Mesothelial cell of epicardium (in vitro differentiated cells): ENCODE measurements at regions not wholly inside any gene's neighbourhood (a gene's known extent, or its start where the extent isn't known, plus 50 kb on each side); places are given as distances from the start of the nearest gene placed in this dataset.

Experiments used
- DNase-seq, 2 experiments: peaks; one replicate each; pipeline ENCODE4 v3.0.0; 2021; ENCODE audit warnings: low spot score in 2 of 2; ENCODE audit not compliant: unreplicated experiment in 2 of 2
- H3K27ac Mint-ChIP-seq: 2 replicates; pipeline ENCODE4 v1.8.0; 2021; ENCODE audit warnings: mixed read lengths
- H3K27me3 Mint-ChIP-seq: 2 replicates; pipeline ENCODE4 v1.8.0; 2021; ENCODE audit warnings: low read depth, mixed read lengths
- H3K36me3 Mint-ChIP-seq: 2 replicates; pipeline ENCODE4 v1.8.0; 2021; ENCODE audit warnings: mixed read lengths
- H3K4me1 Mint-ChIP-seq: 2 replicates; pipeline ENCODE4 v1.8.0; 2021; ENCODE audit warnings: mixed read lengths
- H3K4me3 Mint-ChIP-seq: 2 replicates; pipeline ENCODE4 v1.8.0; 2021; ENCODE audit warnings: mild to moderate bottlenecking, moderate library complexity, mixed read lengths
- H3K9me3 Mint-ChIP-seq: 2 replicates; pipeline ENCODE4 v1.8.0; 2021; ENCODE audit warnings: mixed read lengths
- TF ChIP-seq, protein P1 (sequence below): fragments of 200-600 bp; sonication (generic); IDR thresholded peaks from one replicate; pipeline ENCODE4 v1.5.0; 2021; ENCODE audit warnings: antibody characterized with exemption; ENCODE audit not compliant: unreplicated experiment

GRCh38 chr2:81545626-81546025, 1241.1 kb upstream of the LRRTM1 start:
- TF ChIP-seq, protein P1, sequence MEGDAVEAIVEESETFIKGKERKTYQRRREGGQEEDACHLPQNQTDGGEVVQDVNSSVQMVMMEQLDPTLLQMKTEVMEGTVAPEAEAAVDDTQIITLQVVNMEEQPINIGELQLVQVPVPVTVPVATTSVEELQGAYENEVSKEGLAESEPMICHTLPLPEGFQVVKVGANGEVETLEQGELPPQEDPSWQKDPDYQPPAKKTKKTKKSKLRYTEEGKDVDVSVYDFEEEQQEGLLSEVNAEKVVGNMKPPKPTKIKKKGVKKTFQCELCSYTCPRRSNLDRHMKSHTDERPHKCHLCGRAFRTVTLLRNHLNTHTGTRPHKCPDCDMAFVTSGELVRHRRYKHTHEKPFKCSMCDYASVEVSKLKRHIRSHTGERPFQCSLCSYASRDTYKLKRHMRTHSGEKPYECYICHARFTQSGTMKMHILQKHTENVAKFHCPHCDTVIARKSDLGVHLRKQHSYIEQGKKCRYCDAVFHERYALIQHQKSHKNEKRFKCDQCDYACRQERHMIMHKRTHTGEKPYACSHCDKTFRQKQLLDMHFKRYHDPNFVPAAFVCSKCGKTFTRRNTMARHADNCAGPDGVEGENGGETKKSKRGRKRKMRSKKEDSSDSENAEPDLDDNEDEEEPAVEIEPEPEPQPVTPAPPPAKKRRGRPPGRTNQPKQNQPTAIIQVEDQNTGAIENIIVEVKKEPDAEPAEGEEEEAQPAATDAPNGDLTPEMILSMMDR = no peak
- no peaks in the 10 kb centered on the region for H3K27me3 Mint-ChIP-seq
- DNase-seq = no peak
- peaks cover 10% of the 10 kb centered on the region for H3K4me1 Mint-ChIP-seq
- H3K27ac Mint-ChIP-seq = no peak overlapping the region
- no peaks in the 10 kb centered on the region for H3K36me3 Mint-ChIP-seq
- H3K4me3 Mint-ChIP-seq = no peak overlapping the region
- H3K9me3 Mint-ChIP-seq = no peaks in the 10 kb centered on the region

GRCh38 chr2:81542119-81542518, 1237.6 kb upstream of the LRRTM1 start:
- DNase-seq = no peak
- peaks cover 6% of the 10 kb centered on the region for H3K4me1 Mint-ChIP-seq
- H3K27ac Mint-ChIP-seq = no peak overlapping the region
- peaks cover 1% of the 10 kb centered on the region for H3K27me3 Mint-ChIP-seq
- H3K9me3 Mint-ChIP-seq = no peaks in the 10 kb centered on the region
- H3K4me3 Mint-ChIP-seq = no peak overlapping the region
- TF ChIP-seq, protein P1 = no peak
- no peaks in the 10 kb centered on the region for H3K36me3 Mint-ChIP-seq

GRCh38 chr2:81529944-81530343, 1225.4 kb upstream of the LRRTM1 start:
- H3K4me3 Mint-ChIP-seq = no peak overlapping the region
- H3K27me3 Mint-ChIP-seq = no peaks in the 10 kb centered on the region
- no peaks in the 10 kb centered on the region for H3K36me3 Mint-ChIP-seq
- no peaks in the 10 kb centered on the region for H3K4me1 Mint-ChIP-seq
- no peak overlapping the region for H3K27ac Mint-ChIP-seq
- H3K9me3 Mint-ChIP-seq = peaks cover 3% of the 10 kb centered on the region
- DNase-seq = no peak
- TF ChIP-seq, protein P1 = no peak

DNA sequence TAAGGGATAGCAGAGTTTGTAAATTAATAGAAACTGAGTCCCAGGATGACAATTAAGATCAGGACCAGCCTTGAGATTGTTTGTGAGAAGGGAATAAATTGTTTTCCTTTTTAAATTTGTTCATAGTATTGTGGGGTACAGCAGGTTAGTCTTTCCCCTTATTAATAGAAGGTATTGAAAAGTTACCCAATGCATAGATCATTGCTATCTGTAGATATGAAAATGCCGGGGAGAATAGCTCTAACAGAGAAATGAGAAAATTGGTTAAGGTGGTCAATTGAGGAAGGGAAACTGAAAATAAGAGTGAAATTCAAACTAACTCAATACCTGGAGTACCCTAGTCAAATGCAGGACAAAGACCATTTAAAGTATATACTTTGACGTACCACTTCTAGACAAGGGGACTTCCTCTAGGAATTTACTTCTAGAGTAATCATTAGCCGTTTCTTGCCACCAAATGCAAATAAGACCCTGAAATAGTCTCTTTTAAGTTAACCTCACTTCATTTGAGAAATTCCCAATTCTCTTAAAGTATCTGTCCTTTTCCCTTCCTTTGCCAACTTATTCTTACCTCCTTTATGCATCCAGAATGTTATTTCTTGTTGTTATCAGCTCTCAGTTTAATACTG, 1224.4 kb upstream of the LRRTM1 start:
- Mint-ChIP-seq H3K27me3 (no peaks in the 10 kb centered on the region), H3K4me1 (no peaks in the 10 kb centered on the region), H3K36me3 (no peaks in the 10 kb centered on the region)

DNA sequence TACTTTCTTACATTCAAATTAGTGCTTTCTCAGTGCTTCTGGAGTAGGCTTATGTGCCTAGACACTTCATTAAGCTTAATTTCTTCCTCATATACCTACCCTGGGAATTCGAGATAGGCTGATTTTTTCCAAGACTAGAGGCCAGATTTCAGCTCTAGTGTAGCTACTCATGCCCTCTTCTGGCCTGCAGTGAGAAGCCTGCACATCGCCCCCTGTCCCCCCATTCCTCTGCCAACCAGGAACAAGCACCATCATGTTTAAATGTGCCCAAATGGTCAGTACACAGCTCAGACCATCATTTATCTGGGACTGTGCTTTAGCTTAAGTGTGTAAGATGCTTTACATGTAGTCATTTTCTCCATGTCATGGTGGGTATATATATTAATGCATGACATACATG, 1218.8 kb upstream of the LRRTM1 start:
- Mint-ChIP-seq H3K4me1 (peaks cover 4% of the 10 kb centered on the region), H3K27me3 (no peaks in the 10 kb centered on the region), H3K36me3 (no peaks in the 10 kb centered on the region), H3K4me3 (no peak overlapping the region), H3K9me3 (peaks cover 3% of the 10 kb centered on the region), H3K27ac (no peak overlapping the region)
- no peak for DNase-seq
- TF ChIP-seq, protein P1 = no peak

More for the DNA sequence above, 1224.4 kb upstream of the LRRTM1 start:
- TF ChIP-seq, protein P1 = no peak
- H3K9me3 Mint-ChIP-seq = peaks cover 3% of the 10 kb centered on the region
- DNase-seq = no peak
- no peak overlapping the region for H3K27ac Mint-ChIP-seq
- no peak overlapping the region for H3K4me3 Mint-ChIP-seq

DNA sequence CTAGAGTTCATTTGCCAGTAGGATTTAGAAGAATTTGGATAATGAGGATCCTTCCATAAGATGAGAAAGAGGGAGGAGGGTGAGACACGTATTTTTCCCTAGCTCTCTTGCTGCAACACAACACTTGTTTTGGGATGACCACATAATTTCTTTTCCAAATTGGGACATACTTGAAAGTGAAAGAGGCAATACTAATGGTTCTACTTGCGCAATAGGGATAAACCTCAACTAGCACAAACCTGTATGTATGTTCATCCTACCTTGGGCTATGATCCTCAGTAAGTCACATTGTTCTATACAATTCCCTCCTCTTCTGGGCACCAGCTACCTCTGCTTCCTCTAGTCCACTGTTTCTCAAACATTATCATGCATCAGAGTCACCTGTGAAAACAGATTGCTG, 1208.8 kb upstream of the LRRTM1 start:
- H3K27me3 Mint-ChIP-seq = no peaks in the 10 kb centered on the region
- no peaks in the 10 kb centered on the region for H3K4me1 Mint-ChIP-seq
- peaks cover 5% of the 10 kb centered on the region for H3K9me3 Mint-ChIP-seq
- H3K4me3 Mint-ChIP-seq = no peak overlapping the region
- DNase-seq = no peak
- TF ChIP-seq, protein P1 = no peak
- no peak overlapping the region for H3K27ac Mint-ChIP-seq
- H3K36me3 Mint-ChIP-seq = no peaks in the 10 kb centered on the region
